Gastrocnemius medialis (tissue), 4 donors: ENCODE measurements at regions not wholly inside any gene's neighbourhood (a gene's known extent, or its start where the extent isn't known, plus 50 kb on each side); places are given as distances from the start of the nearest gene placed in this dataset.

Experiments used
- CTCF ChIP-seq, 5 experiments: fragments of 450-650 bp in 3 of 5; fragments of 200-600 bp in 2 of 5; sonication (generic) in 2 of 5; IDR thresholded peaks in 4 of 5; conservative IDR thresholded peaks in 1 of 5; 1 replicate in 4 of 5; 2 replicates in 1 of 5; pipeline ENCODE4 v1.5.1; 2016 to 2019; ENCODE audit warnings: antibody characterized with exemption in 5 of 5, mild to moderate bottlenecking in 3 of 5, moderate library complexity in 3 of 5
- POLR2A ChIP-seq, 2 donors: fragments of 450-650 bp; IDR thresholded peaks; one replicate each; pipeline ENCODE4 v1.6.1; 2017; ENCODE audit warnings: antibody characterized with exemption in 2 of 2, mild to moderate bottlenecking in 2 of 2, moderate library complexity in 2 of 2

- TF ChIP-seq POLR2A (IDR thresholded peaks at IDR 0.05) (no peak), CTCF (IDR thresholded peaks at IDR 0.05 in 4 of 5, conservative IDR thresholded peaks at IDR 0.05 in 1 of 5) (no peak)
These were observed 734.4 kb downstream of the PLA2G4A start for GRCh38 chr1:187563191-187563590.
